HG03457 (cell line): ENCODE measurements at regions not wholly inside any gene's neighbourhood (a gene's known extent, or its start where the extent isn't known, plus 50 kb on each side); places are given as distances from the start of the nearest gene placed in this dataset.
A peak's percentile ranks its signal among the peaks of the same experiment; 100 is the strongest.
"Not testable (repeated sequence)": the region's sequence is repeated elsewhere in the genome, so short reads cannot be mapped to it uniquely, and the experiment has no call there.

Experiments
- ATAC-seq: cut with Tn5 transposase; IDR thresholded peaks from one replicate; pipeline ENCODE4 v1.9.1; 2021; ENCODE audit warnings: moderate number of reproducible peaks; ENCODE audit not compliant: unreplicated experiment

DNA sequence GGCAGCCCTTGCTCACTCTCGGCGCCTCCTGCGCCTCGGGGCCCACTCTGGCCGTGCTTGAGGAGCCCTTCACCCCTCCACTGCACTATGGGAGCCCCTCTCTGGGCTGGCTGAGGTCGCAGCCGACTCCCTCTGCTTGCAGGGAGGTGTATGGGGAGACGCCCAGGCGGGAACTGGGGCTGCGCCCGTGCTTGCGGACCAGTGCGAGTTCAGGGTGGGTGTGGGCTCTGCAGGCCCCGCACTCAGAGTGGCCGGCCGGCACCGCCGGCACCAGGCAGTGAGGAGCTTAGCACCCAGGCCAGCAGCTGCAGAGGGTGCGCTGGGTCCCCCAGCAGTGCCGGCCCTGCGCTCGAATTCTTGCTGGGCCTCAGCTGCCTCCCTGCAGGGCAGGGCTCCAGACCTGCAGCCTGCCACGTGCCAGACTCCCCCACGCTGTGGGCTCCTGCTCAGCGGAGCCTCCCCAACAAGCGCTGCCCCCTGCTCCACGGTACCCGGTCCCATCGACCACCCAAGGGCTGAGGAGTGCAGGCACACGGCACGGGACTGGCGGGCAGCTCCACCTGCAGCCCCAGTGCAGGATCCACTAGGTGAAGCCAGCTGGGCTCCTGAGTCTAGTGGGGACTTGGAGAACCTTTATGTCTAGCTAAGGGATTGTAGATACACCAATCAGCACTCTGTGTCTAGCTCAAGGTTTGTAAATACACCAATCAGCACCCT lies 54.0 kb upstream of the WWC2 start:
- not testable (repeated sequence) for ATAC-seq

DNA sequence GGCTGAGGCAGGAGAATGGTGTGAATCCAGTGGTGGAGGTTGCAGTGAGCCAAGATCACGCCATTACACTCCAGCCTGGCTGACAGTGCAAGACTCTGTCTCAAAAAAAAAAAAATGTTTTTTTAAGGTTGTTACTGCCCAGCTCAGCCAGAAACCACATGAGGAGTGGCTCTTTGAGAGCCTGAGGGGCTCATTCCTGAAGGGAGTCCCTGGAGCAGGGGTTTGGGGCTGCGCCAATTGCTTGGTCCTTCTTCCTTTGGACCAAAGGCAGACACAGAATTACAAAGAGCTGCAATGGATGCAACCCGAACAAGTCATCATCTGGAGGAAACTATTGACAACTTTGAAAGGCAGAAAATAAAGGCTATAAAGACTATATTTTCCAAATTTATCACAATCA lies 60.6 kb upstream of the WWC2 start:
- ATAC-seq, result no peak

DNA sequence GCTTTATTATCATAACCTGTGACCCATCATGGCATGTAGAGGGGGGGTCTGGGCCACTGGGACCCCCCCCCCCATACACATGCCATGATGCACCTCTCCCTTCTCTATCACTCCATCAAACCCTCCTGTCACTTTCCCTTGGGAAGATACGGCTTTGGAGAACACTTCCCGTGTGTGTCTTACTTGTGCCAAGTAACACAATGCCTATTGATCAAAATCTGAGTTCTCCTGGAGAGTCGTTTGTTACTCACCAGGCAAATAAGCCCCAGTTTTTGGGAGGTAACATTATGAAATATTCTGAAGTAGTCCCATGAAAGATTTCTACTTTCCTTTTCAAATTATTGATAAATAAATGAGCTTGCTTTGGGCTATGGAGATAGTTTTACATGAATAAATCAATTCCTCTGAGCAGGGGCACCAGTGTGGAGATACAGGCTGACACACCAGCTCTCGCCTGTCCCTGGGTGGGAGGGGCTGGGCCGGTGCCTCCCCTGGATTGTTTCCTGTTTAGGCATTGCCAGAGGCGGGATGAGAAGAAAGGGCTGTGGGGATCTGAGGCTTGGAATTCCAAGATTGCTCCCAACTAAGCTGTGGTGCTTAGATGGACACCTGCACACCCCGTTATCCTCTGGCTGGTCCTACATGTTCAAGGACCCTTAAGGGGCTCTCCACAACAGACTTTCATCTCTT lies 63.2 kb upstream of the WWC2 start:
- ATAC-seq, result no peak

DNA sequence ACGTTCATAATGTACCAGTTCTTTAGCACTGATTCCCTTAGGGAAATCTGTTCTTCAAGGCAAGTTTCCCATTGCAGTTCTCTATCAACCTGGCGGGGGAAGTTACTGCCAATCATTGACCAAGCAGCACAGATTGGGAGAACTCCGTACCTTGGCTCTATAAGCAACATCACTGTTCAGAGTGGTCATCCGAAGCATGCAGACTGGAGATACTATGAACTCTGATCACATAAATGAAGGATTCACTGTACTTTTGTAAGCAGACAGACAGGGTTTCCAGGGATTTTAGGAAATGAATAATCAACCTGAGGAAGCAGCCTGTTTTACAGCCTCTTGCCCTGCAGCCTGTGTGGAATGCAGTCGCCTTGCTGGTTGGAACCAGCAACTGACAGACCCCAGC lies 63.8 kb upstream of the WWC2 start:
- no peak for ATAC-seq

DNA sequence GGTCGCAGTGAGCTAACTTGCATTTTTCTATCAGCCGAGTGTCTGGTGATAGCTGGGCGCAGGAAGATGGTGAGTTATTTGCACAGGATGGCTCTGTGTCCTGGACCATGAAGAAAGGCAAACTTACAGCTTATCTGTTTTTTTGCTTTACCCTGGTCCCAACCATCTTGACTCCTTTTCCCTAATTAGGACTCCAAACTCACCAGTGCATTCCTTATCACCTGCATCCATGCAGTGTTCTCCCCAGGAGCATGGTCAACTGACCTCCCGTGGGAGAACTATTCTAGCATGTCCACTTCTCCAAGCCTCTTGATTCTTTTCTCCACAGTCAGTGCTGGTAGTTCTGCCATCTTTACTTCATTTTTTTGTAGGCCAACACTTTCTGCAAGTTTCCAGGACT lies 68.2 kb upstream of the WWC2 start:
- ATAC-seq, result no peak

DNA sequence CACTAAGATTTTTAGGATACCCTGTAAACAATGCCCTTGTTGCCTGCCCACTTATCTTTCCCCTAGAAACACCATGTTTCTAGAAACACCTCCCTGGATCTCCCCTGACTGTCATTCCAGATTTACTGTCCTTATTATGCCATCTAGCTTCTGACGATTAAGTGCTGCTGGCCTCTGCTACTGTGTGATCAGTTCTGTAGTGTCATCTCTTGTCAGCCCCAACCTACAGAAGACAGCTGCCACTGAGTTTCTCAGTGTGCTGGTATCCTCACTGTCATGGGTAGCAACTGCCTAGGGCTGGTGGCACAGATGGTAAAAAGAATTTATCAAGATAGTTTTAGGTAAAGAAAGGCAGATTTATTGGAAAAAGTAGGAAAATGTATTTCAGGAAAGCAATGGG lies 68.7 kb upstream of the WWC2 start:
- no peak for ATAC-seq

DNA sequence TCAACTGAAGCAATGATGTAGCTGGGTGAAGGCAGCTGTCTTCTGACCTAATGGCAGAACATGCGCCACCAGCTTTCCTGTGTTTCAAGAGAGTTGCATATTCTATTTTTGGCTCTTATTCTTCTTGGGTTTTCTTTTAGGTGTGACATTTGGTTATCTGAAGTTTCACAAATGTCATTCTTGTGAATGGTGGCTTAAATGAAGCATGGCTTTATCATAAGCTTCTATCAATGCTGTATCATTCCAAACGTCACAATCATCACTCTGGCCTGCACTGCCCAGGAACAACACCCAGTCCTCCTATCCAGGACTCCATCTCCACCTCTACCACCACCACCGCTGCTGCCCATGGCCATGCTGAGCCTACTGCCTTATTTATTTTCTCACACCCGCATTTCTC lies 69.7 kb upstream of the WWC2 start:
- no peak for ATAC-seq

DNA sequence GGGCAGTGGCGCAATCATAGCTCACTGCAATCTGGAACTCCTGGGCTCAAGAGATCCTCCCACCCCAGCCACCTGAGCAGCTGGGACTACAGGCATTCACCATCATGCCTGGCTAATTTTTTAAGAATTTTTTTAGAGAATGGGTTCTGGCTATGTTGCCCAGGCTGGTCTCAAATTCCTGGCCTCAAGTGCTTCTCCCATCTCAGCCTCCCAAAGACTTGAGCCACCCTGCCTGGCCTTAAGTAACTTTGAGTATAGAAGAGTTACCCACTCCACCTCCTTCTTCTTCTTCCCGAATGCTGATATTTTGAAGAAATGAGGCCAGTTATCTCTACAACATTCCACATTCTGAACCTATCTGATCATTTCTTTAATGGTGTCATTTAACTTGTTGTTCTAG lies 72.4 kb upstream of the WWC2 start:
- ATAC-seq, result no peak

DNA sequence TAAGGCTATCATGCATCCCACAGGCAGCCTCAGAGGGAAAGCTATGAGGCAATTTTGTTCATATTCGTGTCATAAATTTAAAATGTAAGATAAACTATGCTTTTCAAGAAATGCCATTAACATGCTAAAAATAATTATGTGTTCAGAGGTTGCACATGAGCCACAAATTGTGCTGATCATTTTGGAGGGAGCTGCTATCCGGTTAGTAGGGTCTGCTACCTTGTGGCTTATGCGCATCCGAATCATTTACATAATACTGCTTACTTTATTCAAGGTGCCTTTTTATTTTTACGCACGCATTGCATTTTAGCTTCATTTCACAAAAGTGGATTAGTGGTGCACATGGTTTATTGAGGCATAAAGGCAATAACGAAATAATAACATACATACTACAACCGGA lies 76.4 kb upstream of the WWC2 start:
- no peak for ATAC-seq

DNA sequence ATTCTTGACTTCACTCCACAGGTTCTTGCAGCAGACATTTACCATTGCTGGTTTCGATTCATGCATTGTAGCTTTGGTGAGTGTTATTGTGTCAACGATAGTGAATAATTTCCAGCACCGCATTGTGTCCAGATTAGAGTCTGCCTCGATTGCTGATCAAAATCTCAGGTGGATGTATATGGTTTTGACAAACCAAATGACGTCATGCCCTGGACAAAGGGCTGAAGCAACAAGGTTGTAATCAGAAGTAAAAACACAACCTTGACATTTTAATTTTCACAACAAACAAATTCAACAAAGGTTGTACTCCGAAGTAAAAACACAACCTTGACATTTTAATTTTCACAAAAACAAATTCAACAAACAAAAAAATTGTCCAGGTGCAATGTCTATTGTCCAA lies 81.1 kb upstream of the WWC2 start:
- ATAC-seq, result no peak

DNA sequence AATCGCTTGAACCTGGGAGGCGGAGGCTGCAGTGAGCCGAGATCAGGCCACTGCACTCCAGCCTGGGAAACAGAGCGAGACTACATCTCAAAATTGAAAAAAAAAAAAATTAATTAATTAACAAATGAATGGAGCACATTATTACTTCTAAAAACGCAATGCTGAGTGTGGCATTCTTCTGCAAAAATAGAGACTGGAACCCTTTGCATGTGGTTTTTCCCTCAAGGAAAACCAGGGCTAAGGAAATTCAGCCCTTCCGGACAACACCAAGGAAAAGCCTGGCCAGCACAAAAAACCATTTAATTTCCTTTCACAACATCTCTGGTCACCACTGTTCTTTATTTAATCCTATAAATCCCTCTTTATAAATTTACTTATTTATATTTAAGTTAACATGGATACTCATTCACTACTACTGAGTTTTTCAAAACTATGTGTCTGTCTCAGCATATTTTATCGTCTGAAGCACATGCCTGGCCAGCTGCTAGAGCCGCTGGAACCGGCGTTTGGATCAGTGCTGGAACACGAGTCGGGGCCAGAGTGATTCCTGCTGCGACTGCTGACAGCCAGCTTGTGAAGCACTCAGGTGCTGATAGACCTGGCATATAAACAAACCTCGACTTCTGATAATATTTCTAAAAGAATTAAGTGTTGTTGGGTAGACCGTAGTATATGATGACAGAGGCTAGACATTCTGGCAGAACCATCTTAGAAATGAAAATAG lies 84.5 kb upstream of the WWC2 start:
- no peak for ATAC-seq

DNA sequence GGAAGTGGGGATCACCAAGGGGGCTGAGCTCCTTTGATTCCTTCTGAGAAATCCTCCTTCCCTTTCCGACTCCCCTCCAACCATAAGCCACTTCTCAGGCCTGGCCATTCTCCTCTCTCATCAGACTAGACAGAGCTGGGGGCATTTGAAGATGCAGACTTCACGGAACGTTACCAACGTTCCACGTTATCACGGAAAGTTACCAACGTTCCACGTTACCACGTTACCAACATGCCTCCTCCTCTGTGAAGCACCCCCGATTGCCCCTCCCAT lies 85.4 kb upstream of the WWC2 start:
- ATAC-seq, result no peak

DNA sequence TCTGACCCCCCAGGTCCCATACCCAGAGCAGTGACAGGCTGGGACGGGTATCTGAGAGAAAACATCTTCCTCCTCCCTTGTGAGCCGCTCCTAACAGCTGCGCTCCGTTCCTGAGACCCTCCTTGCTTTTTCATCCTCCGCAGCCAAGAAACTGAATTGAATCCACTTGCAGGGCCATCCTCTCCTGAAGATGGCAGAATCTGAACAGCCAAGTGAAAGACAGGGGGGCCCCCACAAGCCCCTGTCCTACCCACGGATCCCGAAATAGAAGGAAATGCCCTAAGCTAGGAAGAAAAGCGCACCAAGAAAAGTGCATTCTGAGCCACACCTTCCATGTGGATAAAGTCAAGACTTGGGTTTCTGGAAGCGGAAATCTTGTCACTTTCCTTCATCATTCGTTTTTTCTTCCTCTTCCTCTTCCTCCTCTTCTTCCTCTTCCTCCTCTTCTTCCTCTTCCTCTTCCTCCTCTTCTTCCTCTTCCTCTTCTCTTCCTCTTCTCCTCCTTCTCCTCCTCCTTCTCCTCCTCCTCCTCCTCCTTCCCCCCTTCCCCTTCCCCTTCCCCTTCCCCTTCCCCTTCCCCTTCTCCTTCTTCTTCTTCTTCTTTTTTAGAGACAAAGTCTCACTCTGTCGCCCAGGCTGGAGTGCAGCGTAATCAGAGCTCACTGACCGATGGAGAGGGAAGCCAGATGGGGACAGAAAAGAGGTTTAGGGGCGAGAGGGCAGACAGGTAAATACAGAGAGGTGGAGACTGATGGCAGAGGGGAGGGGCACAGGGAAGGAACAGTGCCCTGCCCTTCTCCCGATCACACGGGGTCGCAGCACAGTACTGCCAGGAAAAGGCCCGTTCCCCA lies 86.0 kb upstream of the WWC2 start:
- ATAC-seq, result no peak

DNA sequence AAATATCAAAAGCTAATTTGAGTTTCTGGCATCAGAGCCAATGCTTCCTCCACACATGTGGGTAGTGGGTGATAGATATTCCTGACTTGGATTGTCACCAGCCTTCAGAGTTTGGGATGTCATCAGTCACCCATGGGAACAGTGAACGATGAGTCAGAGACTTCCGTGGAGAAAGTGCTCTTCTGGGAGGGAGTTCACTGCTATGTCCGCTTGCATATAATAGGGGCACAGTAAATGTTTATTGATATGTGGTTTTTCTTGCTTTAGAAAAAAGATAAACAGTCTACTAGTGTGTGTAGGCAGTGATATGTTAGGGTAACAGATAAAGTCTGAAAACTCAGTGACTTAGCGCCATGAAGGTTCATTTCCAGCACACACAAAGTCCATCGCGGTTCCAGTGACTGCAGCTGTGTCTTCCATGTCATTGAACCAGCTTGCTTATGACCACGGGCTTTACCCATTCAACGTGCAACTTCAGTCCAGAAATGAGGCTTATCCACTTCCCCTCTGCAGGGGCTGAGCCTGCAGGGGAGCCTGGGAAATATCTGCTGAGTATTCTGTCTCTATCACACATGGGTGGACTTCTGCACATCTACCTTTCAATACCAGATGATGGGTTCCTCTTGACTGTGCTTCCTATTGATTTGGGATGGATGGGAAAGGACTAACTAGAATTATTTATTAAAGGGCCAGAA lies 87.7 kb upstream of the WWC2 start:
- ATAC-seq, result no peak

DNA sequence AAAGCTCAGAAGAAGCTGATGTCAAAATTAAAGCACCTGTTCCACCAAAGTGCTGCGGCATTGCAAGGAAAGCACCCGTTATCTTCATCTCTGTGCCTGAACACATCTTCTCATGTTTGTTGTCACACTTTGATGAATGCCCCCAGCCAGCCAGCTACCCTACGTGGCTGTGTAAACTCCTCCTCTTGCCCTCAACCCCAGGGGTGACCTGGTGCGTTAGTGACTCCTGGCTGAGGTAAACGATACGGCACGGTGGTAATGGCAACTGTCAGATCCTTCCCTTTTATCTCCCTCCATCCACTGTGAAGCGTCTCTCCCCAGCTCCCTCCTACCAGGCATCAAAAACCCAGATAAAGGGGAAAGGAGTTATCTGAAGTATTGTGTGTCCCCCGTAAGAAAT lies 90.6 kb upstream of the WWC2 start:
- ATAC-seq, result no peak

DNA sequence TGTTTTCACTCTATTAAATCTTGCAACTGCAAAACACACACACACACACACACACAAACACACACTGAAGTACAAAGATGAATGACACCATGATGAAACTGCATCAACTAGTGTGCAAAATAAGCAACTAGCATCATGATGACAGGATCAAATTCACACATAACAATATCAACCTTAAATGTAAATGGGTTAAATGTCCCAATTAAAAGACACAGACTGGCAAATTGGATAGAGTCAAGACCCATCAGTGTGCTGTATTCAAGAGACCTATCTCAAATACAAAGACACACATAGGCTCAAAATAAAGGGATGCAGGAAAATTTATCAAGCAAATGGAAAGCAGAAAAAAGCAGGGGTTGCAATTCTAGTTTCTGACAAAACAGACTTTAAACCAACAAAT lies 87.2 kb upstream of the DCTD start:
- not testable (repeated sequence) for ATAC-seq

DNA sequence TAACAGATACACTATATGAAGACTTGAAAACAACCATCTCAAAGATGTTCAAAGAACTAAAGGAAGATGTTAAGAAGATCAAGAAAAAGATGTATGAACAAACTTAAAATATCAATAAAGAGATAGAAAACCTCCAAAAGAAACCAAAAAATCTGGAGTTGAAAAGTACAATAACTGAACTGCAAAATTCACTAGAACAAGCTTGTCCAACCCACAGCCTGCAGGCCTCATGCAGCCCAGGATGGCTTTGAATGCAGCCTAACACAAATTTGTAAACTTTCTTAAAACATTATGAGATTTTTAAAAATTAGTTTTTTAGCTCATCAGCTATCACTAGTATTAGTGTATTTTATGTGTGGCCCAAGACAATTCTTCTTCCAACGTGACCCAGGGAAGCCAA lies 77.0 kb upstream of the DCTD start:
- no peak for ATAC-seq

DNA sequence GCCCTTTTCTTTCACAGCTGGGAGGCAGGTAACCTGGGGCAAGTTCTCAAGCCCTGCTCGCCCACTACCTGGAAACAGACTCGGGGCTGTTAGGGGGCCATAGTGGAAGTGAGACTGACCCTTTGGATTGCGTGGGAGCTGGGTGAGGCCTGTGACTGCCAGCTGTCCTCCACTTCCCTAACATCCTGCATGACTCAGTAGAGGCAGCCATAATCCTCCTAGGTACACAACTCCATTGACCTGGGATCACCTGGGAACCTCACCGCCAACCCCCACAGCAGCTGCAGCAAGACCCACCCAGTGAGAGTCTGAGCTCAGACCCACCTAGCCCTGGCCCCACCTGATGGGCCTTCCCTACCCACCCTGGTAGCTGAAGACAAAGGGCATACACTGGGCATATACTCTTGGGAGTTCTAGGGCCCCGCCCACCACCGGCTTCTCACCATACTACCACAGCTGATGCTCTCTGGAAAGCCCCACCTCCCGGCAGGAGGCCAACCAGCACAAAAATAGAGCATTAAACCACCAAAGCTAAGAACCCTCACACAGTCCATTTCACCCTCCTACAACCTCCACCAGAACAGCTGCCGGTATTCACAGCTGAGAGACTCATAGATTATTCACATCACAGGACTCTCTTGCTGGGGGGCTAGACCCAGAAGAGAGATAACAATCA lies 61.1 kb upstream of the DCTD start:
- peak; percentile 78 for ATAC-seq

DNA sequence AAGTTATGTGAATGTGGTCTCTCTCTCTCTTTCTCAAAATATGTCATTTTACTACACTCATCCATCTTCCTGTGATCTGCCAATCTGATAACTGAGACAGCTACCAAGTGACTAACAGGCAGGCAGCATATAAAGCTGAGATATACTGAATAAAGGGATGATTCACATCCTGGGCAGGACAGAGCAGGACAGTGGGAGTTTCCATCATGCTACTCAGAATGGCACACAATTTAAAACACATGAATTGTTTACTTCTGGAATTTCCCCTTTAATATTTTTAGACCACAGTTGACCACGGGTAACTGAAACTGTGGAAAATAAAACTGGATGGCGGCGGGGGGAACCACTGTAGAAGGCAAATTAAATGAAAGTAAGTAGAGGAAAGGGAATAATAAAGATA lies 58.6 kb upstream of the DCTD start:
- ATAC-seq, result peak; percentile 70

DNA sequence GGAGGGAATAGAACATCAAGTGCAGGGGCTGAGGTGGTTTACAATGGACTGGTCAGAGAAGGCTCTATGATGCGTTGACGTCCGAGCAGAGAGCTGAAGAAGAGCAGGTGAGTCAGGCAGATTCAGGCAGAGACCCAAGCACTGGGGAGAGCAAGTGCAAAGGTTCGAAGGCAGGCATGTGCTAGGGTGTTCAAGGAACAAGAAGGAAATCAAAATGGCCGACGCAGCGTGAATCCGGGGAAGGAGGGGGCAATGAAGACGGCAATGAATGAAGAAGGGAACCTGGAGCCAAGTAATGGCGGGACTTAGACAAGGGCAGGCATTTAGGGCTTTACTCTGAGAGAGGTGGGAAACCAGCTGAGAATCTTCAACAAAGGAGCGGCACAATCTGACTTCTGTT lies 56.8 kb upstream of the DCTD start:
- ATAC-seq, result no peak
